Transverse colon (tissue), 4 donors: ENCODE measurements at regions not wholly inside any gene's neighbourhood (a gene's known extent, or its start where the extent isn't known, plus 50 kb on each side); places are given as distances from the start of the nearest gene placed in this dataset.

Experiments used
- DNase-seq: peaks from one replicate; pipeline ENCODE4 v3.0.0-alpha.2; 2019
- H3K27ac ChIP-seq, 4 donors: fragments of 200-600 bp; sonication (generic); 2 replicates each; pipeline ENCODE4 v1.5.1; 2016 to 2018; ENCODE audit warnings: inconsistent platforms in 4 of 4
- H3K27me3 ChIP-seq: fragments of 200-600 bp; sonication (generic); 2 replicates; pipeline ENCODE4 v1.5.1; 2017; ENCODE audit warnings: inconsistent platforms
- H3K36me3 ChIP-seq, 4 donors: fragments of 200-600 bp; sonication (generic); 2 replicates each; pipeline ENCODE4 v1.5.1; 2017 to 2019; ENCODE audit warnings: inconsistent platforms in 4 of 4
- H3K4me1 ChIP-seq, 4 donors: fragments of 200-600 bp; sonication (generic); 2 replicates each; pipeline ENCODE4 v1.5.1; 2017 to 2020; ENCODE audit warnings: inconsistent platforms in 4 of 4
- H3K4me3 ChIP-seq, 4 donors: fragments of 200-600 bp; sonication (generic); 1 replicate in 1 of 4; 2 replicates in 3 of 4; pipeline versions ENCODE4 v1.5.1 to v1.6.1; 2017 to 2019; ENCODE audit warnings: inconsistent platforms in 4 of 4
- H3K9me3 ChIP-seq, 2 donors: fragments of 200-600 bp; sonication (generic); 2 replicates each; pipeline ENCODE4 v1.5.1; 2017 to 2019; ENCODE audit warnings: inconsistent platforms in 2 of 2
- CTCF ChIP-seq, 5 experiments: fragments of 200-600 bp in 3 of 5; fragments of 450-650 bp in 2 of 5; sonication (generic) in 3 of 5; IDR thresholded peaks; 1 replicate in 2 of 5; 2 replicates in 3 of 5; pipeline ENCODE4 v1.5.1; 2016 to 2017; ENCODE audit warnings: antibody characterized with exemption in 5 of 5, inconsistent platforms in 3 of 5, mild to moderate bottlenecking in 2 of 5, moderate library complexity in 1 of 5
- EP300 ChIP-seq: sonication (generic); formaldehyde crosslinking; IDR thresholded peaks from one replicate; pipeline ENCODE4 v1.6.1; 2017; ENCODE audit warnings: antibody characterized with exemption, low read depth
- POLR2A ChIP-seq: fragments of 450-650 bp; IDR thresholded peaks from one replicate; pipeline ENCODE4 v1.6.1; 2016; ENCODE audit warnings: antibody characterized with exemption, mild to moderate bottlenecking, moderate library complexity
- POLR2AphosphoS5 ChIP-seq, 3 donors: sonication (generic); formaldehyde crosslinking; IDR thresholded peaks; one replicate each; pipeline ENCODE4 v1.6.1; 2016; ENCODE audit warnings: antibody characterized with exemption in 3 of 3
- WGBS, 2 donors: methylation state at CpG; one replicate each; pipeline ENCODE4 v1.1.5; 2018; ENCODE audit warnings: low coverage in 1 of 2; 5-methylcytosine and 5-hydroxymethylcytosine counted together
- in situ Hi-C, 4 donors: fragments of 200-750 bp; cut with MboI; loops; one replicate each; pipeline versions ENCODE4 v1.15.0 to v1.15.1; 2017; ENCODE audit warnings: low sequenced_read_pairs in 3 of 4, low pct_ligation_motif_present in 1 of 4, low pct_unique_long_range_greater_than_20kb in 1 of 4
- intact Hi-C: fragments of 100-400 bp; cut with DNase I; formaldehyde crosslinking; loops from one replicate; pipeline ENCODE4 v1.15.1; 2023; ENCODE audit warnings: low total_unique reads

DNA sequence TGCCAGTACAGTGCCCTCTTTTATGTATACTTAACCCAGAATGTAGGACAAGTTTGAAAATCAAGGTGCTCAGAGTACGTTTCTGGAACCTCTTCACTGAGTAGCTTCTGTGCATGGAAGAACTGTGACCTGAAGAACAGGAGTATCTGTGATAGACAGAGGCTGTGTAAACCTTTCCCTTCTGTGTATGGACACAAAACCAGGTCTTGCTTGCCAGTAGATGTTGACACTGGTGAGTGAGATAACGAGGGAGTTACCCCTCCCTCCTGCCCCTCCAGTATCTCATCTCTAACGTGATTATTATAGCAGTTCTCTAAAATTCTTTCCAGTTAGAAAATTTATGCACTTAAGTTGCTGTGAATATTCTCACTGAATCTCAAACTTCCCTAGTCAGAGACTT lies 170.8 kb downstream of the RPL10L start:
- H3K4me3 ChIP-seq = no peak overlapping the region
- no peak for DNase-seq
- no peaks in the 10 kb centered on the region for H3K9me3 ChIP-seq
- in situ Hi-C loops = no loop called here
- H3K27me3 ChIP-seq = no peaks in the 10 kb centered on the region
- no peaks in the 10 kb centered on the region for H3K36me3 ChIP-seq
- no peaks in the 10 kb centered on the region for H3K4me1 ChIP-seq
- 23 to 35% methylated on average over 3 of the region's 3 CpGs for WGBS, 2 donors
- intact Hi-C loops = no loop called here
- no peak for TF ChIP-seq POLR2A
- TF ChIP-seq EP300 = no peak
- no peak for TF ChIP-seq POLR2AphosphoS5 (IDR thresholded peaks at IDR 0.05)
- TF ChIP-seq CTCF (IDR thresholded peaks at IDR 0.05) = no peak
- H3K27ac ChIP-seq = no peak overlapping the region

GRCh38 chr14:46472261-46472660 lies 179.3 kb downstream of the RPL10L start:
- WGBS, 2 donors = 68 to 73% methylated on average over 2 of the region's 2 CpGs
- Histone ChIP-seq H3K9me3 (no peaks in the 10 kb centered on the region), H3K27me3 (no peaks in the 10 kb centered on the region)

GRCh38 chr14:46464341-46464740 lies 187.2 kb downstream of the RPL10L start:
- H3K4me1 ChIP-seq = no peaks in the 10 kb centered on the region
- intact Hi-C loops = no loop called here
- no peaks in the 10 kb centered on the region for H3K27me3 ChIP-seq
- no peak overlapping the region for H3K4me3 ChIP-seq
- no peak for DNase-seq
- TF ChIP-seq CTCF (IDR thresholded peaks at IDR 0.05) (no peak), POLR2A (no peak), POLR2AphosphoS5 (IDR thresholded peaks at IDR 0.05) (no peak), EP300 (no peak)
- H3K27ac ChIP-seq = no peak overlapping the region
- in situ Hi-C loops = no loop called here
- 57 to 69% methylated on average over 1 of the region's 1 CpG for WGBS, 2 donors
- no peaks in the 10 kb centered on the region for H3K36me3 ChIP-seq
- H3K9me3 ChIP-seq = no peaks in the 10 kb centered on the region

More at GRCh38 chr14:46472261-46472660, 179.3 kb downstream of the RPL10L start:
- Histone ChIP-seq H3K36me3 (no peaks in the 10 kb centered on the region), H3K27ac (no peak overlapping the region), H3K4me1 (no peaks in the 10 kb centered on the region), H3K4me3 (no peak overlapping the region)
- no peak for DNase-seq
- TF ChIP-seq POLR2A (no peak), CTCF (IDR thresholded peaks at IDR 0.05) (no peak), POLR2AphosphoS5 (IDR thresholded peaks at IDR 0.05) (no peak), EP300 (no peak)
- in situ Hi-C loops (no loop called here), intact Hi-C loops (no loop called here)

- no peak for TF ChIP-seq POLR2A
- no peak for TF ChIP-seq POLR2AphosphoS5 (IDR thresholded peaks at IDR 0.05)
- TF ChIP-seq CTCF (IDR thresholded peaks at IDR 0.05) = no peak
- no peak for TF ChIP-seq EP300
- 77 to 93% methylated on average over 3 of the region's 3 CpGs for WGBS, 2 donors
- intact Hi-C loops = no loop called here
These were observed 199.8 kb downstream of the RPL10L start for GRCh38 chr14:46451800-46452199.

More at GRCh38 chr14:46451800-46452199, 199.8 kb downstream of the RPL10L start:
- H3K9me3 ChIP-seq = no peaks in the 10 kb centered on the region
- no peak for DNase-seq
- H3K4me3 ChIP-seq = no peak overlapping the region
- no peak overlapping the region for H3K27ac ChIP-seq
- in situ Hi-C loops = no loop called here
- no peaks in the 10 kb centered on the region for H3K36me3 ChIP-seq
- no peaks in the 10 kb centered on the region for H3K4me1 ChIP-seq
- no peaks in the 10 kb centered on the region for H3K27me3 ChIP-seq
